Fibroblast of skin of right quadriceps (primary cell): ENCODE measurements at regions not wholly inside any gene's neighbourhood (a gene's known extent, or its start where the extent isn't known, plus 50 kb on each side); places are given as distances from the start of the nearest gene placed in this dataset.
"Not testable (repeated sequence)": the region's sequence is repeated elsewhere in the genome, so short reads cannot be mapped to it uniquely, and the experiment has no call there.

Source experiments
- DNase-seq: peaks from one replicate; pipeline ENCODE4 v3.0.0-alpha.2; 2013

DNA sequence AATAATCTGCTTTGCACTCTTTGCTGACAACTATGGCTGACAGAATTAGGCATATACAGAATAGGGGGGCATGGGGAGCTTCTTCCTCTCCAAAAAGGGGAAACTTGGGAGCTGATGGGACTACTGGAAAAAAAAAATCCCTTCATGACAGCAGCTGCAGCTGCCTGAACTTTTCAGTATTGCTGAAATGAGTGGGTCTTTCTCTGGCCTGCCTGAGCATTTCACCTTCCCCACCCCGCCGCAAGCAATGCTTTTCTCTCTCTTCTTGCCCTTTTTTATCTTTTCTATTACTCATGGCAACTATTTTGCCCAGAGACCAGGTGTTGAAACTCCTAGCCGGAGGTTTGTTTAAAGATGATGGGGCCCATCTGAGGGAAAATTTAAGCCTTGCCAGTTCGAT lies 244.9 kb downstream of the SEMA3D start:
- DNase-seq, result no peak

DNA sequence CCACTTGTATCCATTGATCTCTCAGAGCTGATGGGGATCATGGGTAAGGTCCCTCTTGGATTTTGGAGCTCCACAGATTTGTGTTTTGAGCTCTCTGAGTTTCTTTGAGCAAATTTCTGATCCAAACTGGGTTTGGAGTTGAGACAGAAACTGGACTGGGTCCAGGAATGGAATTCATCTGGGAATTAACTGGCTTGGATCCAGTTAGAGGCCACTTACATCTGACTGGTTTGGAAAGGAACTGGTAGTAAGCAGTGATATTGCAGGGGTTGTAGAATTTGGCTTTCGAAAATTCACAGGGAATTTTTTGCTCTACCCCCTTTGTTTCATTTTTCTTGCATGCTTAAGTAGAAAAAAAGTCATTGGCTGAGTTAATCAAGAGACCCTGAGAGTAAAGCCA lies 245.6 kb downstream of the SEMA3D start:
- DNase-seq, result no peak

DNA sequence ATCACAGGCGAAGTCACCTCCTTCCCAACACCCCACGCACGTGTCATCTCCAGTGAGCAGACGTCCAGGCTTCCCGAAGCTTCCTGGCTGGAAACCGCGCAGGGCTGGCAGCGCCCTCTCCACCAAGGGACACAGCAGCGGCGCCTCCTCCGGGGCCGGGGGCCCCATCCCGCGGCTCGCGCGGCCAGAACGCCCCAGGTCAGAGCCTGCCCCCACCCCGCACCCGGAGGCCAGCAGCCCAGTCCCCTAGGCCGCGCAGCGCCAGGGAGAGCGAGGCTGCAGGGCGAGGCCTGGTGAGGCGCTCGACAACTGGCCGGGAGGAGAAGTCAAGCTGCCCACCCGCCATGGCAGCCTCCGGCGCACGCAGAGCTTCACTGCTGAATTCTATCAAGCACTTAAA lies 247.0 kb downstream of the SEMA3D start:
- DNase-seq, result no peak

DNA sequence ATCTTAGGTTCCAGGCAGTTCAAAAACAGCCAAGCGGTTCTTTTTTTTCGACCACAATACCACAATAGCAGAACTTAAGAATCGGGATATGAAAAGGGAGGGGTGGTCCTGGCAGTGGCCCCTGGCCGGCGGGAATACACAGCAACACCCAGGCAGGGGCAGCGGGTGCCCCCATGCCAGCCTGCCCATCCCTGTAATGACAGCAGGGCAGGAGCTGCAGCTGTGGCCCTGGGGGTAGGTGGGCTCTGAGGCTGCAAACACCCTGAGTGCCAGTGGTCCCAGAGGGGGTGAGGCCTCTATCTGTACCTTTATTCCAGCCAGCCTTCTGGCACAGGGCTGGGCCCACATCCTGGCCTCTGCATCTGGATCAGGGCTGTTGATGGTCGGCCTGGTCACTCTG lies 247.4 kb downstream of the SEMA3D start:
- no peak for DNase-seq

DNA sequence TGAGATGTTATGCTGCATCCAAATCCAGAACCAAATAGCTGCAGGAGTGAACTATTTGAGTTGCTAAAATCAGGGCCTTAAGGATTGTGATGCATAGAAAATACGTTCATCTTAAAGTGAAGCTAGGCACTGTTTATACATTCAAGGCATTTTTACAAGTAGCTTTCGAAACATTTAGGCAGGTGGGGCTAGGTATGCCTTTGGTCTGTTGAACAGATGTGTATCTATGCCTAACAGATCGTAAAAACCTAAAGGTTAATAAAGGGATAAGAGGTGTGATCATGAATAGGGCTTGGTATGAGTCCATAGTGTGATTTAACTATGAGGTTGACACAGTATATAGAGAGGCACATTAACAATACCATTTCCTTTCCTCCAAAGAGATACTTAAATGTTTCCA lies 262.5 kb downstream of the SEMA3D start:
- no peak for DNase-seq

DNA sequence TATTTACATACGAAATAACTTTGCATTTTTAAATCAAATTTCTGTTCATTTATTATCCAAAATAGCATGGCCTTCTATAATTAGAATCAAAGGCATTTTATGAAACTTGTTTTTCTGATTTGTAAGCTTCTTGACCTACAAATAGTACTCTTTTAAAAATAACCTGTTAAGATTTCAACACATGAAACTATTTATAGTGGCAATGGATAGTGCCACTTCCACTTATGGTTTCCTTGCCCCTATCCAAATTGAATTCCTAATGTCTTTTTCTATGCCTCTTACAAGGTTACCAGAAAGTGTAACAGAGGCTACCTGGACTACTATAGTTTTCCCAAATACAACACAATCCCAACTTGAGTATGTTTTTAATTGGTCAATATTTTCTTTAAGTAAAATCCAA lies 263.5 kb downstream of the SEMA3D start:
- DNase-seq, result no peak

DNA sequence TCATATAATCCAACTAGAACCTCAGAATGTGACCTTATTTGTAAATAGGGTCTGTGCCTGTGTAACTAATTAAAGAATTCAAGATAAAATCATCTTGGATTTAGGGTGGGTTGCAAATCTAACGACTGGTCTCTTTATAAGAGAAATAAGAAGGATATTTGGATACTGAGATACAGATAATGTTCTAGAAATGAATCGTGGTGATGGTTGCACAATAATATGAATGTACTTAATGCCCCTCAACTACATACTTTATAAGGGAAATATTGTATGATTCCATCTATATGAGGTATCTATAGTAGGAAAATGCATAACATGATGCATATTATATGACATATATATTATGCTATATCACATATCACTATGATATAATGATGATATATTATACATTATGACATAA lies 265.7 kb downstream of the SEMA3D start:
- DNase-seq, result no peak

DNA sequence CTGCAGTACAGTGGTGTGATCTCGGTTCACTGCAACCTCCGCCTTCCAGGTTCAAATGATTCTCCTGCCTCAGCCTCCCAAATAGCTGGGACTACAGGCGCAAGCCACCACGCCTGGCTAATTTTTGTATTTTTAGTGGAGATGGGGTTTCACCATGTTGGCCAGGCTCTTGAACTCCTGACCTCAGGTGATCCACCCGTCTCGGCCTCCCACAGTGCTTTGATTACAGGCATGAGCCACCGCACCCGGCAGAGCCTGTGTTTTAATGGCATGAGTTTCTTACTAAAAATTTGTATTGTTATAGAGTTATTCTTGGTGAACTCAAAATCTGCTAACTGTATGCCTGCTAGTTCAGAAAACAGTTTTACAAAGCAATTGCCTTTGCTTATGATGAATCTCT lies 269.9 kb downstream of the SEMA3D start:
- DNase-seq, result not testable (repeated sequence)

DNA sequence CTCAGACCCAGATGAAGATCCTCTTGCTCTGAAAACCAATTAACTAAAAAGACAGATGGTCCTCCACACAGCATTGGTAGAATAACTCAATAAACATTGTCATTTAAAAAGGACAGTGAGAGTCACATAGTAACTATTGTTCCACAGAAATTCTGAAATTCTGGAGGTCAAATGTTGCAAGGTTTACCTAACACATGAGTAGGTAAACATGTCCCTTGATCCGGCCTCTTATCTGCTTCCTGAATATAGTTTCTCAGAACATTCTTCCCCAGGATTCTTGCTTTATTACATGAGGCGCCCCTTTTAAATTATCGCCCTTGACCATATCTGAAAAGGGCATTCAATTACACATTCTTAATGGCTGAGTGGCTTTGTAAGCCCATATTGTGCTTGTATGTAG lies 270.7 kb downstream of the SEMA3D start:
- DNase-seq, result no peak

DNA sequence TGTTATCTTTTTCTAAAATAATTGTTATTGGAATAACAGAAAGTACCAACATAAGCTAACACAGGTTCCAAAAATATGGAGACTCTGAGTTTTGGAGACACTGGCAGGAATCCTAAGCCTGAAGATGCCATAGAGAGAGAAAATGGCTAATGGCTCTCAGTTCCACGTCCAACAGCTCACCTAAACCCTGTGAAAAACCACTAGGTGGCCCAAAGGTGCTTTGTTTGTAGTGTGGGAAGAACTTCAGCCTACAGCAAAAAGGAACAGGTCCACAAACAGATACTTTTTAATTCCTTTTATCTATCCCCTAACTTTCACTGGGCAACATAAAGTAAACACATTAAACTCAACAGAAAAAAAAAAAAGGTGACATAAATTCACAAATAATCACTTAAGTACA lies 272.3 kb downstream of the SEMA3D start:
- DNase-seq, result no peak

DNA sequence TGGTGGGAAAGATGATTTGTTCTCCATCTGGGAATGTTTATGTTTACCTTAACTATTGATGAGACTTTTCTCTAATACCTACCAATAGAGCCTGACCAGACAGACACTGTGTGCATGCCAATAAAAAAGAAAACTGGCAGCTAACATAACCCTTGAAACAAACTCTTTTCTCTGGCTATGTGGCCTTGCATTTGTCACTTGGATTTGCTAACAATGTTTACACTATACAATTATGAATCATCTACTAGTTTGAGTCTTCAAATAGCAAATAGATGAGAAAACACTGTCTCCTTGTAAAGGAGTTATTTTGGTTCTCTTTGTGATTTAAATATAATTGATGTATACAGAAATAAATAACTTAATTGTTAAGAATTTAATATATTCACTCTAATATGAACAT lies 273.1 kb downstream of the SEMA3D start:
- peak; percentile 35 for DNase-seq

DNA sequence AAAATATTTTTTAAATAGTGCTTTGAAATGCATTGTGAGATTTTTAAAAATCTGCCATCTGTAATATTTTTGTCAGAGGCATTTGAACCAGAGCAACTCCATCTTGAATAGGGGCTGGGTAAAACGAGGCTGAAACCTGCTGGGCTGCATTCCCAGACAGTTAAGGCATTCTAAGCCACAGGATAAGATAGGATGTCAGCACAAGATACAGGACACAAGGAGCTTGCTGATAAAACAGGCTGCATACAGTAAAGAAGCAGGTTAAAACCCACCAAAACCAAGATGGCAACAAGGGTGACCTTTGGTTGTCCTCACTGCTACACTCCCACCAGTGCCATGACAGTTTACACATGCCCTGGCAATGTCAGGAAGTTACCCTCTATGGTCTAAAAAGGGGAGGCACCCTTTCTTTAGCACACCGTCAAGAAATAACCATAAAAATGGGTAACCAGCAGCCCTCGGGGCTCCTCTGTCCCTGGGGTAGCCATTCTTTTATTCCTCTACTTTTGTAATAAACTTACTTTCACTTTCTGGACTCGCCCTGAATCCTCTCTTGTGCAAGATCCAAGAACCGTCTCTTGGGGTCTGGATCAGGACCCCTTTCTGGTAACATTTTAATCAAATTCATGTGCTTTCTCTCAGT lies 273.7 kb downstream of the SEMA3D start:
- DNase-seq, result no peak

DNA sequence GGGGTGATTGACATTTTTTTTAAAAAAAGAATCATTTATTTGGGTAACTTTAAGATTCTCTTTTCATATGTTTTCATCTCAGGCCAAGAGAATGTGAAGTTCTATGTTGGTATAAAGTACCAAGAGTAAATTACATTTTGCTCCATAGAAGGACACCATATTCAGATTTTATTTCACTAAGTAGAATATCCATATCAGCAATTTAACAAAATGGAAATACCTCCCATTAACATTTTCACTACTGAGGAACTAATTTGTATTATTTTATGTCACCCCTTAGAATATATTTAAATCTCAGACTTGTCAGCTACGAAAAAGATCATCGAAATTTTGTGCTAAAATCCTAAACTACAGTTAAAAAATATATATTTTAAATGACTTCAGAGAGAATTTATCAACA lies 274.3 kb downstream of the SEMA3D start:
- DNase-seq, result no peak

DNA sequence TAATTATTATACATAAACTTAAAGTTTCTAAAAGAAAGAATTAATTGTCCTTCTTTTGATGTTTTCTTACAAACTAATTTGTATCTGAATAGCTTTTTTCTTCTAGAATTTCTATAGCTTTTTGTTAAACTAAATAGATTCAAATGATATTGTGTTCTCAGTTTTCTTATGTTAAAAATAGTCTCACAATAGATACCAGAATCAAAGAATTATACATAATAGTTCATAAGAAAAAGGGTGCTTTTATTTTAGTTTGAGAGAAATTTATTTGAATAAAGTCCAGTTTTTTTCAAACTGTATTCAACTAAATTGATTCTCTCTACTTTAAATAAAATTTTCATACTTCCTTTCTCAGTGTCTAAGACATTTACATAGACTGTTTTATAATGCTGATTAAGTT lies 274.8 kb downstream of the SEMA3D start:
- DNase-seq, result no peak

DNA sequence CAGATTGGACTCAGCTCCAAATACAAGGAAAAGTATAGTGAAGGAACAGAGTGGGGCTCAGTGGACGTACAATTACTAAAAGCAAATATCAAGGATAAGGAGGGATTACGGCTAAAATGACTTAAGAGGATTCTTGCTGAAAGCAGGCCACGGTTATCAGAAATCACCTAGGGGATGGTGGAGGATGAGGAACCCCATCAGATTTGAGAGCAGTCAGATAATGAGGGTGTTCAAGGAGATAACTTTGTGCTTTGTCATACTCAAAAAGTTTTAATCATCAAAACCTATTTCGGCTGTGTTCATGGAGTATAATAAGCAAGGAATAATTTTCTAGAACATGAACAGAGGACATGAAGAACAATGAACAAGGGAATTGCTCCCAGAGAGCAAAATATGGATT lies 275.8 kb downstream of the SEMA3D start:
- no peak for DNase-seq

DNA sequence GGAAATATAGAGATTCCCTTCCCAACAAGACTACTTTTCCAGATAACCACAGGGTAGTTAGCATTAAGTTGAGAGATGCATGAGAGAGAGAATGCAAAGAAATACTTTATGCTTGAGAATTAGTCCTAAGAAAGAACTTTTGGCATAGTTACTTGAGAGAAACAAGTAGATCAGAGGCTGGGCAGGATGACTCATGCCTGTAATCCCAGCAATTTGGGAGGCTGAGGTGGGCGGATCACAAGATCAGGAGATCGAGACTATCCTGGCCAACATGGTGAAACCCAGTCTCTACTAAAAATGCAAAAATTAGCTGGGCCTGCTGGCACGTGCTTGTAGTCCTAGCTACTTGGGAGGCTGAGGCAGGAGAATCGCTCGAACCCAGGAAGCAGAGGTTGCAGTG lies 276.5 kb downstream of the SEMA3D start:
- DNase-seq, result peak; percentile 19

DNA sequence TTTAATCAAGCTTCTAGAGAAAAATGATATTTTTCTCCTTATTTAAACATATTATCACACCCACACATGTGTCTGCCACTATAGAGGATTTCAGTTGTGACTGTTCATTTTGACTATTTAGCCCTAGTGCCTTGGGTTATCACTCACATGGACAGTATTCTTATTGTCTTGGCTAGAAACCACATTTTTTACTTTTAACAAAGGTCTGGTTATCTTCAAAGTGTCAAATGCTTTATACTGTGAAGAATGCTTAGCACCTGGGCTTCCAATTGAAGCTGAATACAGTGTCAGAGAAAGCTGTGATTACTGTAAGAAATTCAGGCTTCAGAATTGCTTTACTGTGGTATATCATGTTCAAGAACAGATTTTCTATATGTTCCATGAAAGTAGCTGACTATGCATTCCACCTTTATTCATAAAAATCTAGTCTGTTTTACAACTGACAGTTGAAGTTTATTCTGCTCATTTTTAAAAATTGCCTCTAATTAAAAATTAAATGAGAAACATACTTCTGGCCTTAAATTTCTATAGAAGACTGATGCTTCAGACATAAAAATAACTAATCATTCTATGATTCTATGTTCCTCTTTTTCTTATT lies 278.6 kb downstream of the SEMA3D start:
- DNase-seq, result no peak

DNA sequence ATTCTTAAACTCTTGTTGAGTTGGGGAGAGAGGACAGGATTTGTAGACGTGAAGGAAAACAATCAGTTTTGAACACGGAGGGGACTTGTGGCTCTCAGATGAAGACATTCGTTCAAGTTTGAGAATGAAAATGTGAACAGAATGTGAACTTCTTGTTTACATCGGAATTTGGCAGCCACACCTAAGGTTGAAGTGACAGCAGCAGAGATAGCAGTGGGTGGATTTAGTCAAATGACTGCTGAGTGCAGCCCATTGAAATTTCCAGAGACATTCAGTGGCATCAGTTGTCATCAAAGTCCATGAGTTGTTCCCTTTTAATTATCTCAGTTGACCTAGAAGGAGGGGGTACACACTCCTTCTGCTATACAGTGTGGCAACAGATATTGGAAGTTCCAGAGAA lies 280.0 kb downstream of the SEMA3D start:
- no peak for DNase-seq

DNA sequence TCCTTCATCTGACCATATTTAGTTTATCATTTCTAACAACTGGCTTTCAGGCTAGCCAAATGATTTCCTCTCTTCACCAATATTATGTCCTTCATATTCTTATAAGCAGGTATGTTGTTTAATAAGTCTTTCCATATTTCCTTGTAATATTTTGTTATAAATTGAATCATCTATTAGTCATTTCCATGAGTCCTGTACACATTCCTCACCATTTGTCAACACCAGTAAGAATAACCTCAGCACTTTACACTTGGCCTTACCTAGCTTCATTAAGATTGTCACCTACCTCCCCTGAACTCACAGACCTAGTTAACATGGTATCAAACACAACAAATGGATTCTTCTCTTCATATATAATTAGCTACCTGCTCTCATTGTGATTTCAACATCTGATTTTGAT lies 282.3 kb downstream of the SEMA3D start:
- no peak for DNase-seq

DNA sequence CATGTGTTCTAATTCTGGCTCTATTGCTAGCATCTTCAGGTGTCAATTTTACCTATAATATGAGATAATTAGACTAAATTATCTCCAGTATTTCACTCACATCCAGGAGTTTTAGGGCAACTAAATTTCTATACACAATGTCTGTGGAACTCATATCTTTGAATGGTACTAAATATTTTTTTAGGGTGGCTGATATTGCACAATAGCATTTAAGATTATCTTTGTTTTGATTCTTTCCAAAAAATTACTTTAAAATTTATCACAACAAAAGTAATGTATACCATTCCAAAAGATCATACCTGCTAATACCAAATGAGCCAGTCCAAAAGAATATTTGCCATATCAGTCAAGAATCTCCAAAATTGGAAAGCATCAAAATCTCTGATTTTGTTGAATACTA lies 285.5 kb downstream of the SEMA3D start:
- DNase-seq, result no peak

DNA sequence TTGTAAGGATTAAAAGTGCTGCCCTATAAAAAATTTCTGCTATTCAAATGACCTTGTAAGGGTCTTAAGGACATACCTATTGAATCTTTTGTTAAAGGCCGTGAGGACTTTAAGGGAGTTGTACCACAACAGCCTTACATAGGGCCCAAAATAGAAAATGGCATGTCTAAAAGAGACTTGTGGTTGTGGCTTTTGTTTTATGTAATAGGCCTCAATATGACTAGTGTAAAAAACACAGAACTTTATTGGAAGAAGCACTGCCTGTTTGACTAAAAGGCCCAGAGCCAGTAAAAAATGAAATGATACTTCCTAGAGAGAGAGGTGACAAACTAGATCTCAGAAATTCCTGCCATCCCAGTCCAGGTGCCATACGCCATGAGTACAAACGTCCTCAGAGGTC lies 286.6 kb downstream of the SEMA3D start:
- no peak for DNase-seq

DNA sequence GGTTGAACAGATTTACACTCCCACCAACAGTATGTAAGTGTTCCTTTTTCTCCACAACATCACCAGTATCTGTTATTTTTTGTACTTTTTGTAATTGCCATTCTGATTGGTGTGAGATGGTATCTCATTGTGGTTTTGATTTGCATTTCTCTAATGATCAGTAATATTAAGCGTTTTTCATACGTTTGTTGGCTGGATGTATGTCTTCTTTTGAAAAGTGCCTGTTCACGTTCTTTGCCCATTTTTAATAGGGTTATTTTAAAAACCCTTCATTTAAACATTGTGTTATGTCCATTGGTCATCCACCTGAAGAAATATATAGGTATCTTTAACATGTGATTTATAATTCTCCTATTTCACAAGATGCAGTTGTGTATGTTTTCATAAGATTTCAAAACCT lies 291.3 kb downstream of the SEMA3D start:
- DNase-seq, result no peak

DNA sequence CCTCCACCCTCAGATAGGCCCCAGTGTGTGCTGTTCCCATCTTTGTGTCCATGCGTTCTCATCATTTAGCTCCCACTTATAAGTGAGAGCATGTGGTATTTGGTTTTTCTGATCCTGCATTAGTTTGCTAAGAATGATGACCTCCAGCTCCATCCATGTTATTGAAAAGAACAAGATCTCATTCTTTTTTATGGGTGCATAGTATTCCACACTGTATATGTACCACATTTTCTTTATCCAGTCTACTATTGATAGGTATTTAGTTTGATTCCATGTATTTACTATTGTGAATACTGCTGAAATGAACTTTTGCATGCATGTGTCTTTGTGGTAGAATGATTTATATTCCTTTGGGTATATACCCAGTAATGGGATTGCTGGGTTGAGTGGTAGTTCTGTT lies 303.3 kb downstream of the SEMA3D start:
- not testable (repeated sequence) for DNase-seq

DNA sequence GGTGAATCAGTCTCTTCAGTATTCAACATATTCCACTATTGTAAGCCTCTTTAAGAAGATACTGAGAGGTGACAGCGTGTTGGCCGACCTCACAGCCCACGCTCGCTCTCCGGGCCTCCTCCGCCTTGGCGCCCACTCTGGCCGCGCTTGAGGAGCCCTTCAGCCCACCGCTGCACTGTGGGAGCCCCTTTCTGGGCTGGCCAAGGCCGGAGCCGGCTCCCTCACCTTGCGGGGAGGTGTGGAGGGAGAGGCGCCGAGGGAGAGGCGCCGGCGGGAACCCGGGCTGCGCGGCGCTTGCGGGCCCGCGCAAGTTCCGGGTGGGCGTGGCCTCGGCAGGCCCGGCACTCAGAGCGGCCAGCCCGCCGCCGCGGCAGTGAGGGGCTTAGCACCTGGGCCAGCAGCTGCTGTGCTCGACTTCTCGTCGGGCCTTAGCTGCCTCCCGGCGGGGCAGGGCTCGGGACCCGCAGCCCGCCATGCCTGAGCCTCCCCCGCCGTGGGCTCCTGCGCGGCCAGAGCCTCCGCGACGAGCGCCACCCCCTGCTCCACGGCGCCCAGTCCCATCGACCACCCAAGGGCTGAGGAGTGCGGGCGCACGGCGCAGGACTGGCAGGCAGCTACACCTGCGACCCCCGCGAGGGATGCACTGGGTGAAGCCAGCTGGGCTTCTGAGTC lies 306.4 kb downstream of the SEMA3D start:
- not testable (repeated sequence) for DNase-seq
